ENCODE measurements at regions not wholly inside any gene's neighbourhood (a gene's known extent, or its start where the extent isn't known, plus 50 kb on each side); places are given as distances from the start of the nearest gene placed in this dataset.

- no peak for DNase-seq (ENCODE audit: low read depth in 2 of 2)
Observed at GRCh38 chr3:72568083-72568482, 280.2 kb downstream of the SHQ1 start.

- no peak for DNase-seq (ENCODE audit: low read depth in 2 of 2)
Observed at GRCh38 chr3:72567474-72567873, 280.8 kb downstream of the SHQ1 start.

GRCh38 chr3:72565593-72565992 lies 282.7 kb downstream of the SHQ1 start:
- DNase-seq (ENCODE audit: low read depth in 2 of 2): no peak

GRCh38 chr3:72563690-72564370 lies 284.4 kb downstream of the SHQ1 start:
- DNase-seq (ENCODE audit: low read depth in 2 of 2): no peak

- no peak for DNase-seq (ENCODE audit: low read depth in 2 of 2)
Observed at GRCh38 chr3:72560846-72561675, 287.2 kb downstream of the SHQ1 start.

- no peak for DNase-seq (ENCODE audit: low read depth in 2 of 2)
Observed at GRCh38 chr3:72559385-72559784, 288.9 kb downstream of the SHQ1 start.

- no peak for DNase-seq (ENCODE audit: low read depth in 2 of 2)
Observed at GRCh38 chr3:72558001-72558400, 290.2 kb downstream of the SHQ1 start.

GRCh38 chr3:72555714-72556113 lies 292.5 kb downstream of the SHQ1 start:
- no peak for DNase-seq (ENCODE audit: low read depth in 2 of 2)

GRCh38 chr3:72554689-72555088 lies 293.6 kb downstream of the SHQ1 start:
- no peak for DNase-seq (ENCODE audit: low read depth in 2 of 2)

- DNase-seq (ENCODE audit: low read depth in 2 of 2): no peak
Observed at GRCh38 chr3:72553298-72553697, 294.9 kb downstream of the SHQ1 start.

- DNase-seq (ENCODE audit: low read depth in 2 of 2): no peak
Observed at GRCh38 chr3:72550582-72551262, 297.5 kb downstream of the SHQ1 start.

- no peak for DNase-seq (ENCODE audit: low read depth in 2 of 2)
Observed at GRCh38 chr3:72549761-72550581, 298.3 kb downstream of the SHQ1 start.

- DNase-seq (ENCODE audit: low read depth in 2 of 2): no peak
Observed at GRCh38 chr3:72548981-72549380, 299.3 kb downstream of the SHQ1 start.

- DNase-seq (ENCODE audit: low read depth in 2 of 2): no peak
Observed at GRCh38 chr3:72548461-72548860, 299.8 kb downstream of the SHQ1 start.

GRCh38 chr3:72547183-72547582 lies 301.1 kb downstream of the SHQ1 start:
- no peak for DNase-seq (ENCODE audit: low read depth in 2 of 2)

- no peak for DNase-seq (ENCODE audit: low read depth in 2 of 2)
Observed at GRCh38 chr3:72544239-72544638, 304.0 kb downstream of the SHQ1 start.

GRCh38 chr3:72543246-72543645 lies 305.0 kb downstream of the SHQ1 start:
- DNase-seq (ENCODE audit: low read depth in 2 of 2): no peak

GRCh38 chr3:72542781-72543180 lies 305.5 kb downstream of the SHQ1 start:
- DNase-seq (ENCODE audit: low read depth in 2 of 2): no peak

- DNase-seq (ENCODE audit: low read depth in 2 of 2): no peak
Observed at GRCh38 chr3:72539856-72540255, 308.4 kb downstream of the SHQ1 start.

- DNase-seq (ENCODE audit: low read depth in 2 of 2): no peak
Observed at GRCh38 chr3:72538070-72538745, 310.0 kb downstream of the SHQ1 start.

- no peak for DNase-seq (ENCODE audit: low read depth in 2 of 2)
Observed at GRCh38 chr3:72537448-72537847, 310.8 kb downstream of the SHQ1 start.

All from stimulated activated CD4-positive, alpha-beta T cell treated with anti-CD3 and anti-CD28 coated beads, Interleukin-12 subunit alpha, Interleukin-12 subunit beta, amount 100 ng/mL, for 24 hours (primary cell).